ENCODE measurements at regions not wholly inside any gene's neighbourhood (a gene's known extent, or its start where the extent isn't known, plus 50 kb on each side); places are given as distances from the start of the nearest gene placed in this dataset.

DNA sequence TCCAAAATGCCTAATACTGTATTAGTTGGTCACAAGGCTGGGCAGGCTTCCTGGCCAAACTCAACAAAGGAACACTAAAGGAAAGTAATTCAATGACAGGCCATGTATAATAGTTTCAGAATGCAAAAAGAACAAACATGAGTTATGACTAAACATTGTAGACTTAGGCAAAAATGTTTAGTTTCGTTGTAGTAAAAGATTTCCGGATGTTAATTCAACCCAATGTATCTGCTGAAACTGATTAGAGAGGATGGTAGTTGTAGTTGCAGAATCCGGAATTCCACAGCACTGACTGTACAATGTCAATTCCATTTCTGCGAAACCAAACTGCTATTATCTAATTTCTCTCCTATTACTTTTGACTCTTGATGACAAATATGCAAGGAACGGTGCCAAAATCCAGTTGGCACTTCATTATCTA is 117.9 kb upstream of the FST start:
- TF ChIP-seq, protein P1, sequence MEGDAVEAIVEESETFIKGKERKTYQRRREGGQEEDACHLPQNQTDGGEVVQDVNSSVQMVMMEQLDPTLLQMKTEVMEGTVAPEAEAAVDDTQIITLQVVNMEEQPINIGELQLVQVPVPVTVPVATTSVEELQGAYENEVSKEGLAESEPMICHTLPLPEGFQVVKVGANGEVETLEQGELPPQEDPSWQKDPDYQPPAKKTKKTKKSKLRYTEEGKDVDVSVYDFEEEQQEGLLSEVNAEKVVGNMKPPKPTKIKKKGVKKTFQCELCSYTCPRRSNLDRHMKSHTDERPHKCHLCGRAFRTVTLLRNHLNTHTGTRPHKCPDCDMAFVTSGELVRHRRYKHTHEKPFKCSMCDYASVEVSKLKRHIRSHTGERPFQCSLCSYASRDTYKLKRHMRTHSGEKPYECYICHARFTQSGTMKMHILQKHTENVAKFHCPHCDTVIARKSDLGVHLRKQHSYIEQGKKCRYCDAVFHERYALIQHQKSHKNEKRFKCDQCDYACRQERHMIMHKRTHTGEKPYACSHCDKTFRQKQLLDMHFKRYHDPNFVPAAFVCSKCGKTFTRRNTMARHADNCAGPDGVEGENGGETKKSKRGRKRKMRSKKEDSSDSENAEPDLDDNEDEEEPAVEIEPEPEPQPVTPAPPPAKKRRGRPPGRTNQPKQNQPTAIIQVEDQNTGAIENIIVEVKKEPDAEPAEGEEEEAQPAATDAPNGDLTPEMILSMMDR (IDR thresholded peaks at IDR 0.05): no peak
- TF ChIP-seq POLR2A (IDR thresholded peaks at IDR 0.05) (no peak), POLR2AphosphoS5 (IDR thresholded peaks at IDR 0.05) (no peak)
